Dermis microvascular lymphatic vessel endothelial cell (primary cell): ENCODE measurements at regions not wholly inside any gene's neighbourhood (a gene's known extent, or its start where the extent isn't known, plus 50 kb on each side); places are given as distances from the start of the nearest gene placed in this dataset.

Source experiments
- DNase-seq, 2 donors: peaks; one replicate each; pipeline versions ENCODE4 v3.0.0 to v3.0.0-alpha.2; 2010; ENCODE audit warnings: low read depth in 2 of 2

GRCh38 chr9:38313421-38313820 lies 79.1 kb upstream of the ALDH1B1 start:
- DNase-seq = no peak

GRCh38 chr9:38312406-38312805 lies 80.1 kb upstream of the ALDH1B1 start:
- no peak for DNase-seq

GRCh38 chr9:38311382-38312270 lies 80.9 kb upstream of the ALDH1B1 start:
- DNase-seq = no peak

- DNase-seq = no peak
These were observed 82.9 kb upstream of the ALDH1B1 start for GRCh38 chr9:38309324-38310195.

GRCh38 chr9:38308136-38308535 lies 84.4 kb upstream of the ALDH1B1 start:
- DNase-seq = no peak

GRCh38 chr9:38306899-38307298 lies 85.6 kb upstream of the ALDH1B1 start:
- no peak for DNase-seq

GRCh38 chr9:38305582-38305981 lies 86.9 kb upstream of the ALDH1B1 start:
- DNase-seq = no peak

- DNase-seq = no peak
These were observed 91.0 kb upstream of the ALDH1B1 start for GRCh38 chr9:38301376-38302106.

- DNase-seq = no peak
These were observed 92.6 kb upstream of the ALDH1B1 start for GRCh38 chr9:38299856-38300255.

GRCh38 chr9:38298904-38299303 lies 93.6 kb upstream of the ALDH1B1 start:
- no peak for DNase-seq

GRCh38 chr9:38298503-38298902 lies 94.0 kb upstream of the ALDH1B1 start:
- DNase-seq = no peak

GRCh38 chr9:38296807-38297206 lies 95.7 kb upstream of the ALDH1B1 start:
- no peak for DNase-seq

- DNase-seq = no peak
These were observed 96.7 kb upstream of the ALDH1B1 start for GRCh38 chr9:38295764-38296163.

- DNase-seq = no peak
These were observed 98.1 kb upstream of the ALDH1B1 start for GRCh38 chr9:38294220-38294960.

GRCh38 chr9:38293022-38293421 lies 99.5 kb upstream of the ALDH1B1 start:
- no peak for DNase-seq

- no peak for DNase-seq
These were observed 100.0 kb upstream of the ALDH1B1 start for GRCh38 chr9:38292480-38292879.

GRCh38 chr9:38289866-38290245 lies 102.6 kb upstream of the ALDH1B1 start:
- DNase-seq = no peak

- DNase-seq = no peak
These were observed 103.2 kb upstream of the ALDH1B1 start for GRCh38 chr9:38289236-38289865.

GRCh38 chr9:38288502-38288901 lies 104.0 kb upstream of the ALDH1B1 start:
- DNase-seq = no peak

- DNase-seq = no peak
These were observed 105.0 kb upstream of the ALDH1B1 start for GRCh38 chr9:38287420-38287985.
